Prostate gland (tissue), 2 donors: ENCODE measurements at regions not wholly inside any gene's neighbourhood (a gene's known extent, or its start where the extent isn't known, plus 50 kb on each side); places are given as distances from the start of the nearest gene placed in this dataset.

Experiments used
- DNase-seq: peaks from one replicate; pipeline ENCODE4 v3.0.0-alpha.2; 2019; ENCODE audit warnings: low spot score
- H3K27ac ChIP-seq, 2 donors: fragments of 200-600 bp; sonication (generic); 2 replicates each; pipeline ENCODE4 v1.5.1; 2017 to 2019
- H3K27me3 ChIP-seq: fragments of 200-600 bp; sonication (generic); replicated peaks from 2 replicates; pipeline ENCODE4 v1.5.1; 2019; ENCODE audit not compliant: insufficient read depth
- H3K36me3 ChIP-seq, 2 donors: fragments of 200-600 bp; sonication (generic); 1 replicate in 1 of 2; 2 replicates in 1 of 2; pipeline versions ENCODE4 v1.5.1 to v1.8.1; 2017 to 2019
- H3K4me1 ChIP-seq: fragments of 200-600 bp; sonication (generic); replicated peaks from 2 replicates; pipeline ENCODE4 v1.5.1; 2019
- H3K4me3 ChIP-seq, 2 donors: fragments of 200-600 bp; sonication (generic); 2 replicates each; pipeline ENCODE4 v1.5.1; 2017 to 2019
- H3K9me3 ChIP-seq: fragments of 200-600 bp; sonication (generic); 2 replicates; pipeline ENCODE4 v1.5.1; 2017
- CTCF ChIP-seq, 4 experiments: fragments of 200-600 bp in 2 of 4; fragments of 450-650 bp in 2 of 4; sonication (generic) in 2 of 4; IDR thresholded peaks; 1 replicate in 3 of 4; 2 replicates in 1 of 4; pipeline ENCODE4 v1.5.1; 2016 to 2019; ENCODE audit warnings: antibody characterized with exemption in 4 of 4, mild to moderate bottlenecking in 2 of 4, moderate library complexity in 2 of 4
- POLR2A ChIP-seq: fragments of 450-650 bp; IDR thresholded peaks from one replicate; pipeline ENCODE4 v1.6.1; 2016; ENCODE audit warnings: antibody characterized with exemption, mild to moderate bottlenecking
- POLR2AphosphoS5 ChIP-seq: sonication (generic); formaldehyde crosslinking; IDR thresholded peaks from one replicate; pipeline ENCODE4 v1.6.1; 2017; ENCODE audit warnings: antibody characterized with exemption
- WGBS: methylation state at CpG from one replicate; pipeline ENCODE4 v1.1.5; 2018; 5-methylcytosine and 5-hydroxymethylcytosine counted together
- intact Hi-C: fragments of 100-400 bp; cut with DNase I; formaldehyde crosslinking; loops from one replicate; pipeline ENCODE4 v1.14.2; 2022

- Histone ChIP-seq H3K4me3 (no peak overlapping the region), H3K4me1 (no peaks in the 10 kb centered on the region), H3K27ac (no peak overlapping the region), H3K36me3 (no peaks in the 10 kb centered on the region), H3K27me3 (no peaks in the 10 kb centered on the region), H3K9me3 (no peaks in the 10 kb centered on the region)
- intact Hi-C loops: no loop called here
- DNase-seq: no peak
- 64% methylated on average over 4 of the region's 4 CpGs for WGBS
- TF ChIP-seq POLR2AphosphoS5: no peak
- no peak for TF ChIP-seq CTCF (IDR thresholded peaks at IDR 0.05)
- no peak for TF ChIP-seq POLR2A
These were observed 296.1 kb downstream of the RND3 start for GRCh38 chr2:150191349-150191748.

GRCh38 chr2:150190546-150190945, 296.9 kb downstream of the RND3 start:
- Histone ChIP-seq H3K9me3 (no peaks in the 10 kb centered on the region), H3K27me3 (no peaks in the 10 kb centered on the region), H3K4me3 (no peak overlapping the region), H3K36me3 (no peaks in the 10 kb centered on the region), H3K4me1 (no peaks in the 10 kb centered on the region), H3K27ac (no peak overlapping the region)
- DNase-seq: no peak
- intact Hi-C loops: no loop called here
- TF ChIP-seq CTCF (IDR thresholded peaks at IDR 0.05): no peak
- TF ChIP-seq POLR2A: no peak
- no peak for TF ChIP-seq POLR2AphosphoS5
- 100% methylated on average over 1 of the region's 1 CpG for WGBS

GRCh38 chr2:150188800-150189199, 298.7 kb downstream of the RND3 start:
- WGBS: 65% methylated on average over 2 of the region's 2 CpGs
- no peak overlapping the region for H3K27ac ChIP-seq
- no peaks in the 10 kb centered on the region for H3K9me3 ChIP-seq
- no peak for DNase-seq
- no peaks in the 10 kb centered on the region for H3K27me3 ChIP-seq
- no peak for TF ChIP-seq POLR2A
- no peak for TF ChIP-seq CTCF (IDR thresholded peaks at IDR 0.05)
- H3K36me3 ChIP-seq: no peaks in the 10 kb centered on the region
- intact Hi-C loops: no loop called here
- H3K4me3 ChIP-seq: no peak overlapping the region
- H3K4me1 ChIP-seq: no peaks in the 10 kb centered on the region

GRCh38 chr2:150188177-150188576, 299.3 kb downstream of the RND3 start:
- Histone ChIP-seq H3K4me3 (no peak overlapping the region), H3K36me3 (no peaks in the 10 kb centered on the region), H3K27me3 (no peaks in the 10 kb centered on the region), H3K4me1 (no peaks in the 10 kb centered on the region), H3K27ac (no peak overlapping the region), H3K9me3 (no peaks in the 10 kb centered on the region)
- 12% methylated on average over 4 of the region's 4 CpGs for WGBS
- TF ChIP-seq POLR2AphosphoS5 (peak; percentile 57), CTCF (IDR thresholded peaks at IDR 0.05) (peak in 1 of 4 experiments; percentile 22), POLR2A (no peak)
- intact Hi-C loops: no loop called here
- no peak for DNase-seq

GRCh38 chr2:150182566-150183235, 304.8 kb downstream of the RND3 start:
- TF ChIP-seq POLR2A (no peak), POLR2AphosphoS5 (no peak), CTCF (IDR thresholded peaks at IDR 0.05) (no peak)
- no peak overlapping the region for H3K27ac ChIP-seq
- H3K4me1 ChIP-seq: no peaks in the 10 kb centered on the region
- DNase-seq: no peak
- H3K36me3 ChIP-seq: no peaks in the 10 kb centered on the region
- intact Hi-C loops: no loop called here
- WGBS: 51% methylated on average over 5 of the region's 5 CpGs
- no peak overlapping the region for H3K4me3 ChIP-seq
- no peaks in the 10 kb centered on the region for H3K9me3 ChIP-seq
- no peaks in the 10 kb centered on the region for H3K27me3 ChIP-seq
